ENCODE measurements at regions not wholly inside any gene's neighbourhood (a gene's known extent, or its start where the extent isn't known, plus 50 kb on each side); places are given as distances from the start of the nearest gene placed in this dataset.

- FAIRE-seq (no peak), DNase-seq (ENCODE audit: low read depth, low spot score) (no peak)
- no TSS peak for BruUV-seq (replicated peaks)
- Histone ChIP-seq H3K4me1 (ENCODE audit: control insufficient read depth, extremely low read depth, insufficient read depth, low read length) (peaks cover 14% of the 10 kb centered on the region), H3K4me3 (replicated peaks in 1 of 3; ENCODE audit: insufficient read depth in 1 of 3, low read depth in 1 of 3, low read length in 3 of 3) (no peak overlapping the region), H3K4me2 (ENCODE audit: insufficient read depth, low read length) (no peak overlapping the region), H3K36me3 (ENCODE audit: control insufficient read depth in 2 of 2, extremely low read depth in 1 of 2, insufficient read depth in 2 of 2, low read length in 2 of 2) (no peaks in the 10 kb centered on the region), H3K27me3 (ENCODE audit: control insufficient read depth in 2 of 2, insufficient read depth in 2 of 2, low read length in 2 of 2) (no peaks in the 10 kb centered on the region), H3K9me1 (replicated peaks; ENCODE audit: control insufficient read depth, extremely low read depth, insufficient read depth, low read length) (no peaks in the 10 kb centered on the region), H3K27ac (ENCODE audit: insufficient read depth, low read depth, low read length) (no peak overlapping the region), H4K20me1 (replicated peaks; ENCODE audit: control insufficient read depth, extremely low read depth, insufficient read depth, low read length) (no peaks in the 10 kb centered on the region), H3K9me3 (replicated peaks; ENCODE audit: control insufficient read depth, insufficient read depth, low read length) (no peaks in the 10 kb centered on the region), H3K9ac (replicated peaks; ENCODE audit: extremely low read depth, insufficient read depth, low read length) (no peak overlapping the region), H3K79me2 (ENCODE audit: control insufficient read depth, insufficient read depth, low read length) (no peaks in the 10 kb centered on the region), H2AFZ (ENCODE audit: low read depth, low read length) (no peak overlapping the region)
- ChIA-PET CTCF (interaction anchor here (1.5 kb wide), 1 partner anchor 10 kb away, joined by 7 read pairs; no protein-coding TSS in a partner anchor), POLR2A (no interaction called here)
- TF ChIP-seq FOS (IDR thresholded peaks at IDR 0.05; ENCODE audit: borderline replicate concordance, insufficient read depth, low read length) = no peak
- TF ChIP-seq GATA2 (IDR thresholded peaks at IDR 0.05; ENCODE audit: insufficient read depth, insufficient read length, low read depth, low read length) = no peak
- no peak for TF ChIP-seq POLR2A (IDR thresholded peaks at IDR 0.05; ENCODE audit: low read depth, low read length)
- no peak for TF ChIP-seq MAX (IDR thresholded peaks at IDR 0.05; ENCODE audit: insufficient read depth, insufficient read length)
- TF ChIP-seq MYC (IDR thresholded peaks at IDR 0.05; ENCODE audit: low read depth, low read length) = no peak
- no peak for TF ChIP-seq EZH2 (IDR thresholded peaks at IDR 0.05; ENCODE audit: borderline replicate concordance, low read depth, low read length, severe bottlenecking)
- no peak for TF ChIP-seq JUN (IDR thresholded peaks at IDR 0.05; ENCODE audit: borderline replicate concordance, insufficient read depth, insufficient read length, low read depth)
- TF ChIP-seq POLR2AphosphoS5 (IDR thresholded peaks at IDR 0.05; ENCODE audit: insufficient read depth, low read depth, low read length) = no peak
- no peak for TF ChIP-seq CTCF (IDR thresholded peaks at IDR 0.05; ENCODE audit: extremely low read depth in 1 of 2, insufficient read depth in 1 of 2, low read depth in 1 of 2, low read length in 2 of 2)
- dilution Hi-C loops (cut with MboI; ENCODE audit: extremely low pct_ligation_motif_present, low sequenced_read_pairs) (no loop called here), intact Hi-C loops (cut with micrococcal nuclease) (no loop called here)
Observed at GRCh38 chr11:128234143-128234542, 353.2 kb downstream of the ETS1 start.

Data from endothelial cell of umbilical vein (primary cell).